SK-N-MC (cell line): ENCODE measurements at regions not wholly inside any gene's neighbourhood (a gene's known extent, or its start where the extent isn't known, plus 50 kb on each side); places are given as distances from the start of the nearest gene placed in this dataset.

Experiments used
- DNase-seq: peaks from one replicate; pipeline ENCODE4 v3.0.0-alpha.2; 2011; ENCODE audit warnings: low read depth, low spot score
- H3K27ac ChIP-seq: fragments of 200-600 bp; sonication (generic); 2 replicates; pipeline ENCODE4 v1.5.1; 2016; ENCODE audit warnings: mixed run types
- H3K36me3 ChIP-seq: fragments of 200-600 bp; sonication (generic); 2 replicates; pipeline ENCODE4 v1.6.1; 2017; ENCODE audit warnings: antibody characterized with exemption, low read length, mixed read lengths; ENCODE audit not compliant: insufficient read depth
- H3K4me3 ChIP-seq: fragments of 200-600 bp; sonication (generic); 2 replicates; pipeline ENCODE4 v1.5.1; 2016
- H3K9ac ChIP-seq: fragments of 200-600 bp; sonication (generic); 2 replicates; pipeline ENCODE4 v1.8.0; 2017; ENCODE audit warnings: mixed run types, mixed read lengths; ENCODE audit not compliant: insufficient read length
- H3K9me3 ChIP-seq: fragments of 200-600 bp; sonication (generic); 2 replicates; pipeline ENCODE4 v1.6.1; 2017; ENCODE audit warnings: low read depth, mild to moderate bottlenecking, antibody characterized with exemption, low read length, moderate library complexity, mixed read lengths
- EZH2 ChIP-seq: fragments of 200-600 bp; sonication (generic); IDR thresholded peaks from one replicate; pipeline ENCODE4 v1.6.1; 2017; ENCODE audit warnings: antibody characterized with exemption
- FOXP2 ChIP-seq: optimal IDR thresholded peaks from 2 replicates; pipeline ENCODE3; 2011; ENCODE audit warnings: mild to moderate bottlenecking, moderate library complexity; ENCODE audit not compliant: insufficient read depth; ENCODE audit errors: extremely low read length, control extremely low read depth
- POLR2AphosphoS5 ChIP-seq: IDR thresholded peaks from 2 replicates; pipeline ENCODE4 v1.6.1; 2012; ENCODE audit warnings: mild to moderate bottlenecking, low read depth, low read length, borderline replicate concordance

- H3K36me3 ChIP-seq, result no peaks in the 10 kb centered on the region
- DNase-seq, result no peak
Measured at GRCh38 chr5:74476819-74477453, 163.6 kb downstream of the ENC1 start.

GRCh38 chr5:74476046-74476818 lies 164.3 kb downstream of the ENC1 start:
- Histone ChIP-seq H3K36me3 (no peaks in the 10 kb centered on the region), H3K9me3 (no peaks in the 10 kb centered on the region), H3K9ac (no peak overlapping the region), H3K27ac (no peak overlapping the region), H3K4me3 (no peak overlapping the region)
- TF ChIP-seq POLR2AphosphoS5 (no peak), EZH2 (no peak), FOXP2 (no peak)
- DNase-seq, result no peak

More at GRCh38 chr5:74476819-74477453, 163.6 kb downstream of the ENC1 start:
- H3K9me3 ChIP-seq, result no peaks in the 10 kb centered on the region
- H3K4me3 ChIP-seq, result no peak overlapping the region
- TF ChIP-seq POLR2AphosphoS5, result no peak
- TF ChIP-seq FOXP2, result no peak
- no peak for TF ChIP-seq EZH2
- H3K27ac ChIP-seq, result no peak overlapping the region
- no peak overlapping the region for H3K9ac ChIP-seq

GRCh38 chr5:74471875-74472274 lies 168.7 kb downstream of the ENC1 start:
- Histone ChIP-seq H3K4me3 (no peak overlapping the region), H3K9ac (no peak overlapping the region), H3K36me3 (no peaks in the 10 kb centered on the region), H3K27ac (no peak overlapping the region), H3K9me3 (no peaks in the 10 kb centered on the region)
- TF ChIP-seq EZH2 (no peak), FOXP2 (no peak), POLR2AphosphoS5 (no peak)
- DNase-seq, result no peak

GRCh38 chr5:74469234-74469994 lies 171.1 kb downstream of the ENC1 start:
- Histone ChIP-seq H3K9ac (no peak overlapping the region), H3K36me3 (no peaks in the 10 kb centered on the region), H3K27ac (no peak overlapping the region), H3K9me3 (no peaks in the 10 kb centered on the region), H3K4me3 (no peak overlapping the region)
- TF ChIP-seq POLR2AphosphoS5 (no peak), EZH2 (no peak), FOXP2 (no peak)
- no peak for DNase-seq

- DNase-seq, result no peak
- Histone ChIP-seq H3K36me3 (no peaks in the 10 kb centered on the region), H3K9ac (no peak overlapping the region), H3K4me3 (no peak overlapping the region), H3K27ac (no peak overlapping the region), H3K9me3 (no peaks in the 10 kb centered on the region)
- TF ChIP-seq EZH2, result no peak
Measured at GRCh38 chr5:74468421-74468820, 172.1 kb downstream of the ENC1 start.

- Histone ChIP-seq H3K4me3 (no peak overlapping the region), H3K9ac (no peak overlapping the region), H3K36me3 (no peaks in the 10 kb centered on the region), H3K27ac (no peak overlapping the region), H3K9me3 (no peaks in the 10 kb centered on the region)
- no peak for DNase-seq
- TF ChIP-seq EZH2 (no peak), POLR2AphosphoS5 (no peak), FOXP2 (no peak)
Measured at GRCh38 chr5:74465724-74466123, 174.8 kb downstream of the ENC1 start.

GRCh38 chr5:74464512-74465209 lies 175.9 kb downstream of the ENC1 start:
- H3K36me3 ChIP-seq, result no peaks in the 10 kb centered on the region
- H3K9me3 ChIP-seq, result no peaks in the 10 kb centered on the region
- H3K4me3 ChIP-seq, result no peak overlapping the region
- TF ChIP-seq EZH2 (no peak), FOXP2 (no peak), POLR2AphosphoS5 (no peak)
- H3K27ac ChIP-seq, result no peak overlapping the region
- no peak for DNase-seq
- H3K9ac ChIP-seq, result no peak overlapping the region

GRCh38 chr5:74462356-74462755 lies 178.2 kb downstream of the ENC1 start:
- Histone ChIP-seq H3K27ac (no peak overlapping the region), H3K9ac (no peak overlapping the region), H3K36me3 (no peaks in the 10 kb centered on the region), H3K9me3 (no peaks in the 10 kb centered on the region), H3K4me3 (no peak overlapping the region)
- no peak for DNase-seq
- TF ChIP-seq EZH2 (no peak), FOXP2 (no peak), POLR2AphosphoS5 (no peak)
